Lower leg skin (tissue), 4 donors: ENCODE measurements at regions not wholly inside any gene's neighbourhood (a gene's known extent, or its start where the extent isn't known, plus 50 kb on each side); places are given as distances from the start of the nearest gene placed in this dataset.
"Not testable (repeated sequence)": the region's sequence is repeated elsewhere in the genome, so short reads cannot be mapped to it uniquely, and the experiment has no call there.

Experiments
- DNase-seq, 2 donors: peaks; one replicate each; pipeline ENCODE4 v3.0.0-alpha.2; 2019; ENCODE audit warnings: low spot score in 2 of 2
- H3K4me3 ChIP-seq: fragments of 200-600 bp; sonication (generic); 2 replicates; pipeline ENCODE4 v1.5.1; 2017; ENCODE audit warnings: mild to moderate bottlenecking, low read depth; ENCODE audit not compliant: poor library complexity, severe bottlenecking
- POLR2A ChIP-seq, 2 donors: fragments of 450-650 bp; IDR thresholded peaks; one replicate each; pipeline ENCODE4 v1.6.1; 2016 to 2017; ENCODE audit warnings: antibody characterized with exemption in 2 of 2, mild to moderate bottlenecking in 1 of 2, moderate library complexity in 1 of 2
- WGBS, 2 donors: methylation state at CpG; one replicate each; pipeline ENCODE4 v1.1.5; 2018; 5-methylcytosine and 5-hydroxymethylcytosine counted together
- intact Hi-C: fragments of 100-400 bp; cut with DNase I; formaldehyde crosslinking; loops from one replicate; pipeline ENCODE4 v1.15.0; 2023; ENCODE audit warnings: low total_unique reads
- TF ChIP-seq, protein P1 (sequence below), 3 donors: fragments of 450-650 bp; IDR thresholded peaks; one replicate each; pipeline ENCODE4 v1.5.1; 2016; ENCODE audit warnings: antibody characterized with exemption in 3 of 3, mild to moderate bottlenecking in 3 of 3, moderate library complexity in 2 of 3

DNA sequence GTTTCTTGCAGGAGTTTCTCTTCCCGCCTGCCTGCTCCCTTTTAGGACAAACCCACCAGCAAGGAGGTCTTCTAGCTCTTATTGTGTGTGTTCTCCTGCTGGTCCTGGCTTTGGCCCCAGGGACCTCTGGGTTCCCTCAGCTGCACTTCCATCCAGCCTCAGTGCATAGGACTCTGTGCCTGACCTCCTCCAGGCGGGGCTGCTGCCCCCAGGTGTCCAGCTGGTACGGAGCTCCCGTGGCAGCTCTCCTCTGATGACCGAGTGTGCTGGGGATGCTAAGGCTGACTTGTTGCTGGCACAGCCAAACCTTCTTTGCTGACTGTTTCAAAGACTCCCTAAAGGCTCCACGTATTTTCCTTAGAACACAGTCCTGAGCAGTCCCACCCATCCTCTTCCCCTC lies 126.5 kb downstream of the GPCPD1 start:
- no peak for DNase-seq
- TF ChIP-seq, protein P1, sequence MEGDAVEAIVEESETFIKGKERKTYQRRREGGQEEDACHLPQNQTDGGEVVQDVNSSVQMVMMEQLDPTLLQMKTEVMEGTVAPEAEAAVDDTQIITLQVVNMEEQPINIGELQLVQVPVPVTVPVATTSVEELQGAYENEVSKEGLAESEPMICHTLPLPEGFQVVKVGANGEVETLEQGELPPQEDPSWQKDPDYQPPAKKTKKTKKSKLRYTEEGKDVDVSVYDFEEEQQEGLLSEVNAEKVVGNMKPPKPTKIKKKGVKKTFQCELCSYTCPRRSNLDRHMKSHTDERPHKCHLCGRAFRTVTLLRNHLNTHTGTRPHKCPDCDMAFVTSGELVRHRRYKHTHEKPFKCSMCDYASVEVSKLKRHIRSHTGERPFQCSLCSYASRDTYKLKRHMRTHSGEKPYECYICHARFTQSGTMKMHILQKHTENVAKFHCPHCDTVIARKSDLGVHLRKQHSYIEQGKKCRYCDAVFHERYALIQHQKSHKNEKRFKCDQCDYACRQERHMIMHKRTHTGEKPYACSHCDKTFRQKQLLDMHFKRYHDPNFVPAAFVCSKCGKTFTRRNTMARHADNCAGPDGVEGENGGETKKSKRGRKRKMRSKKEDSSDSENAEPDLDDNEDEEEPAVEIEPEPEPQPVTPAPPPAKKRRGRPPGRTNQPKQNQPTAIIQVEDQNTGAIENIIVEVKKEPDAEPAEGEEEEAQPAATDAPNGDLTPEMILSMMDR (IDR thresholded peaks at IDR 0.05), result no peak
- intact Hi-C loops, result no loop called here
- WGBS, 2 donors, result 40 to 45% methylated on average over 6 of the region's 6 CpGs
- H3K4me3 ChIP-seq, result no peak overlapping the region

DNA sequence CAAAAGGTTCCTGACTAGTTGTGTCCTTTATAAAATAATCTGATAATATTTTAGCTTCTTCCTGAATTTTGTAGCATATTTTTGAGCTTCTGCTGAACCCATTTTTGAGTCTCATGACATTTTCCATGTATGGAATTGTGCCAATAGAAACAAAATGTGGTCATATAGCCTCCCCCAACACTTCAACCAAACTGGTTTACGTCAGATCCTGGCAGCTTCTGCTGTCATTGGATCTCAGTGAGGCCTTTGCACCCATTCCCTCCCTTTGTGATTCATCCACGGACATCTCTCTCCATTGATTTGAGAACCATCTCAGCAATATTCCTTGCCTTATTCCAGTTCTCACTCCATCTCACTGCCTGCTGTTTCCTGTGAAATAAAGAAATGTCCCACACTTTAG lies 128.0 kb downstream of the GPCPD1 start:
- DNase-seq, result no peak
- TF ChIP-seq, protein P1 (IDR thresholded peaks at IDR 0.05), result no peak
- no peak for TF ChIP-seq POLR2A (IDR thresholded peaks at IDR 0.05)
- intact Hi-C loops, result no loop called here
- 39 to 50% methylated on average over 2 of the region's 2 CpGs for WGBS, 2 donors
- no peak overlapping the region for H3K4me3 ChIP-seq

GRCh38 chr20:5481872-5482271 lies 128.9 kb downstream of the GPCPD1 start:
- intact Hi-C loops, result no loop called here
- H3K4me3 ChIP-seq, result no peak overlapping the region
- TF ChIP-seq POLR2A (IDR thresholded peaks at IDR 0.05), result no peak
- TF ChIP-seq, protein P1 (IDR thresholded peaks at IDR 0.05), result no peak
- DNase-seq, result no peak
- WGBS, 2 donors, result 93 to 94% methylated on average over 4 of the region's 4 CpGs

DNA sequence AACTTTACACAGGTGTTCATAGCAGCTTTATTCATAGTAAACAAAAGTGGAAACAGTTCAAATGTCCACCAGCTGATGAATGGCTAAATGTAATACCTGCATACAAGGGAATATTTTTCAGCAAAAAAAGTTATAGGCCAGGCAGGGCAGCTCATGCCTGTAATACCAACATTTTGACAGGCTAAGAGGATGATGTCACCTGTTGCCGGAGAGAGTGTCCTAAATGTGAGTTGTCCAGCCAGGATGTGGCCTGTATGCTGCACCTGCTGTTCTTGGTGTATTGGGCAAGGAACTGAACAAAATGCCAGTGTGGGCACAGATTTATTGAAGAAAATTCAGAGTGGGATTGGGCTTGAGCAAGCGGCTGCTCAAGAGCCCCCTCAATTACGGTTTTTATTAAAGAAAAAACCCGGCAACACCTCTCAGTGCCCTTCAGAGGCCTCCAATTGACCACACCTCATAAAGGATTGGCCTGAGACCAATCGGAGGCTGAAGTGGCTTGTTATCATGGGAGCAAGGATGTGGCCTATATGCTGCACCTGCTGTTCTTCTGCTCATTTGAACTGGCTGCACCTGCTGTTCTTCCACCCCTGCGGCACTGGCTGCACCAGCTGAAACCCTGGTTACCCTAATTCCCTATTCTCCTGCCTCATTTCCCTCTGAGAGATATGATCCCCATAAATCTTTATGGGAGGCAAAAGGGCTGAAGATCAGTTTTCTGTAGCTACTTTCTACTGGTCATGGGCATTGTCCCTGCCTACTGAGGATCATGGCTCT lies 129.8 kb downstream of the GPCPD1 start:
- 85 to 86% methylated on average over 6 of the region's 6 CpGs for WGBS, 2 donors
- DNase-seq, result no peak

GRCh38 chr20:5474646-5475550 lies 135.9 kb downstream of the GPCPD1 start:
- intact Hi-C loops, result no loop called here
- TF ChIP-seq, protein P1 (IDR thresholded peaks at IDR 0.05), result no peak
- TF ChIP-seq POLR2A (IDR thresholded peaks at IDR 0.05), result no peak
- no peak for DNase-seq
- 77 to 83% methylated on average over 8 to 9 of the region's 9 CpGs for WGBS, 2 donors
- H3K4me3 ChIP-seq, result no peak overlapping the region

More for the DNA sequence above, 129.8 kb downstream of the GPCPD1 start:
- intact Hi-C loops, result no loop called here
- no peak overlapping the region for H3K4me3 ChIP-seq
- TF ChIP-seq POLR2A (IDR thresholded peaks at IDR 0.05), result no peak
- TF ChIP-seq, protein P1 (IDR thresholded peaks at IDR 0.05), result no peak

- DNase-seq, H3K4me3 ChIP-seq, intact Hi-C loops: not testable (repeated sequence)
- 67 to 79% methylated on average over 4 to 6 of the region's 10 CpGs for WGBS, 2 donors
Measured at GRCh38 chr20:5471866-5472265, 138.9 kb downstream of the GPCPD1 start.
